ENCODE measurements at regions not wholly inside any gene's neighbourhood (a gene's known extent, or its start where the extent isn't known, plus 50 kb on each side); places are given as distances from the start of the nearest gene placed in this dataset.

DNA sequence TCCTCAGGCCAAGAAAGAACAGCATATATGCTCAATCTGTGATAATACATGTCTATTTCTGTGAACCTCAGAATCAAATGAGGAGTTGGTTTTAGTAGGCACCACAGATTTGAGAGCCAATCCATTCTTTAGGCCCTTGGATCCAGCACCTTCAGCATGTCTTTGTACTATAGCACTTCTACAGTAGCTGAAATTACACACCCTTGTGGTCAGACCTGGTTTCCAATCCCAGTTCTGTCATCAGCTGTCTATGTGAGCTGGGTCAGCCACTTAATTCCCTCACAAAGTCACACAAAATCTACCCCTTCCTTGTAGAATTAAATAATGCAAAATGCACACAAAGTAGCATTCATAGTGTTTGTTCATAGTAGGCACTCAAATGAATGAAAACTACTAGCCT is 381.3 kb upstream of the LARGE1 start:
- TF ChIP-seq, protein P1, sequence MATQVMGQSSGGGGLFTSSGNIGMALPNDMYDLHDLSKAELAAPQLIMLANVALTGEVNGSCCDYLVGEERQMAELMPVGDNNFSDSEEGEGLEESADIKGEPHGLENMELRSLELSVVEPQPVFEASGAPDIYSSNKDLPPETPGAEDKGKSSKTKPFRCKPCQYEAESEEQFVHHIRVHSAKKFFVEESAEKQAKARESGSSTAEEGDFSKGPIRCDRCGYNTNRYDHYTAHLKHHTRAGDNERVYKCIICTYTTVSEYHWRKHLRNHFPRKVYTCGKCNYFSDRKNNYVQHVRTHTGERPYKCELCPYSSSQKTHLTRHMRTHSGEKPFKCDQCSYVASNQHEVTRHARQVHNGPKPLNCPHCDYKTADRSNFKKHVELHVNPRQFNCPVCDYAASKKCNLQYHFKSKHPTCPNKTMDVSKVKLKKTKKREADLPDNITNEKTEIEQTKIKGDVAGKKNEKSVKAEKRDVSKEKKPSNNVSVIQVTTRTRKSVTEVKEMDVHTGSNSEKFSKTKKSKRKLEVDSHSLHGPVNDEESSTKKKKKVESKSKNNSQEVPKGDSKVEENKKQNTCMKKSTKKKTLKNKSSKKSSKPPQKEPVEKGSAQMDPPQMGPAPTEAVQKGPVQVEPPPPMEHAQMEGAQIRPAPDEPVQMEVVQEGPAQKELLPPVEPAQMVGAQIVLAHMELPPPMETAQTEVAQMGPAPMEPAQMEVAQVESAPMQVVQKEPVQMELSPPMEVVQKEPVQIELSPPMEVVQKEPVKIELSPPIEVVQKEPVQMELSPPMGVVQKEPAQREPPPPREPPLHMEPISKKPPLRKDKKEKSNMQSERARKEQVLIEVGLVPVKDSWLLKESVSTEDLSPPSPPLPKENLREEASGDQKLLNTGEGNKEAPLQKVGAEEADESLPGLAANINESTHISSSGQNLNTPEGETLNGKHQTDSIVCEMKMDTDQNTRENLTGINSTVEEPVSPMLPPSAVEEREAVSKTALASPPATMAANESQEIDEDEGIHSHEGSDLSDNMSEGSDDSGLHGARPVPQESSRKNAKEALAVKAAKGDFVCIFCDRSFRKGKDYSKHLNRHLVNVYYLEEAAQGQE (IDR thresholded peaks at IDR 0.05): no peak
- TF ChIP-seq, protein P2, sequence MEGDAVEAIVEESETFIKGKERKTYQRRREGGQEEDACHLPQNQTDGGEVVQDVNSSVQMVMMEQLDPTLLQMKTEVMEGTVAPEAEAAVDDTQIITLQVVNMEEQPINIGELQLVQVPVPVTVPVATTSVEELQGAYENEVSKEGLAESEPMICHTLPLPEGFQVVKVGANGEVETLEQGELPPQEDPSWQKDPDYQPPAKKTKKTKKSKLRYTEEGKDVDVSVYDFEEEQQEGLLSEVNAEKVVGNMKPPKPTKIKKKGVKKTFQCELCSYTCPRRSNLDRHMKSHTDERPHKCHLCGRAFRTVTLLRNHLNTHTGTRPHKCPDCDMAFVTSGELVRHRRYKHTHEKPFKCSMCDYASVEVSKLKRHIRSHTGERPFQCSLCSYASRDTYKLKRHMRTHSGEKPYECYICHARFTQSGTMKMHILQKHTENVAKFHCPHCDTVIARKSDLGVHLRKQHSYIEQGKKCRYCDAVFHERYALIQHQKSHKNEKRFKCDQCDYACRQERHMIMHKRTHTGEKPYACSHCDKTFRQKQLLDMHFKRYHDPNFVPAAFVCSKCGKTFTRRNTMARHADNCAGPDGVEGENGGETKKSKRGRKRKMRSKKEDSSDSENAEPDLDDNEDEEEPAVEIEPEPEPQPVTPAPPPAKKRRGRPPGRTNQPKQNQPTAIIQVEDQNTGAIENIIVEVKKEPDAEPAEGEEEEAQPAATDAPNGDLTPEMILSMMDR (IDR thresholded peaks at IDR 0.05; ENCODE audit: low read depth, low read length, missing input control): no peak
- TF ChIP-seq RAD21 (IDR thresholded peaks at IDR 0.05) (no peak), SP1 (IDR thresholded peaks at IDR 0.05) (no peak), GABPA (IDR thresholded peaks at IDR 0.05 in 1 of 2, conservative IDR thresholded peaks at IDR 0.05 in 1 of 2) (no peak), JUND (IDR thresholded peaks at IDR 0.05) (no peak), EGR1 (IDR thresholded peaks at IDR 0.05; ENCODE audit: low read depth in 2 of 2) (no peak), YY1 (IDR thresholded peaks at IDR 0.05) (no peak), TAF1 (conservative IDR thresholded peaks at IDR 0.05) (no peak), RXRA (IDR thresholded peaks at IDR 0.05) (no peak), FOXA1 (IDR thresholded peaks at IDR 0.05) (no peak)
- TF ChIP-seq, protein P3, sequence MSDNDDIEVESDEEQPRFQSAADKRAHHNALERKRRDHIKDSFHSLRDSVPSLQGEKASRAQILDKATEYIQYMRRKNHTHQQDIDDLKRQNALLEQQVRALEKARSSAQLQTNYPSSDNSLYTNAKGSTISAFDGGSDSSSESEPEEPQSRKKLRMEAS (IDR thresholded peaks at IDR 0.05): no peak
- TF ChIP-seq, protein P4, sequence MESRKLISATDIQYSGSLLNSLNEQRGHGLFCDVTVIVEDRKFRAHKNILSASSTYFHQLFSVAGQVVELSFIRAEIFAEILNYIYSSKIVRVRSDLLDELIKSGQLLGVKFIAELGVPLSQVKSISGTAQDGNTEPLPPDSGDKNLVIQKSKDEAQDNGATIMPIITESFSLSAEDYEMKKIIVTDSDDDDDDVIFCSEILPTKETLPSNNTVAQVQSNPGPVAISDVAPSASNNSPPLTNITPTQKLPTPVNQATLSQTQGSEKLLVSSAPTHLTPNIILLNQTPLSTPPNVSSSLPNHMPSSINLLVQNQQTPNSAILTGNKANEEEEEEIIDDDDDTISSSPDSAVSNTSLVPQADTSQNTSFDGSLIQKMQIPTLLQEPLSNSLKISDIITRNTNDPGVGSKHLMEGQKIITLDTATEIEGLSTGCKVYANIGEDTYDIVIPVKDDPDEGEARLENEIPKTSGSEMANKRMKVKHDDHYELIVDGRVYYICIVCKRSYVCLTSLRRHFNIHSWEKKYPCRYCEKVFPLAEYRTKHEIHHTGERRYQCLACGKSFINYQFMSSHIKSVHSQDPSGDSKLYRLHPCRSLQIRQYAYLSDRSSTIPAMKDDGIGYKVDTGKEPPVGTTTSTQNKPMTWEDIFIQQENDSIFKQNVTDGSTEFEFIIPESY (IDR thresholded peaks at IDR 0.05): no peak
- TF ChIP-seq, protein P5, sequence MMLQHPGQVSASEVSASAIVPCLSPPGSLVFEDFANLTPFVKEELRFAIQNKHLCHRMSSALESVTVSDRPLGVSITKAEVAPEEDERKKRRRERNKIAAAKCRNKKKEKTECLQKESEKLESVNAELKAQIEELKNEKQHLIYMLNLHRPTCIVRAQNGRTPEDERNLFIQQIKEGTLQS (IDR thresholded peaks at IDR 0.05): no peak
